Type B pancreatic cell (in vitro differentiated cells): ENCODE measurements at regions not wholly inside any gene's neighbourhood (a gene's known extent, or its start where the extent isn't known, plus 50 kb on each side); places are given as distances from the start of the nearest gene placed in this dataset.
"Not testable (repeated sequence)": the region's sequence is repeated elsewhere in the genome, so short reads cannot be mapped to it uniquely, and the experiment has no call there.

Experiments
- DNase-seq: peaks from one replicate; pipeline ENCODE4 v3.0.0; 2021; ENCODE audit warnings: mixed read lengths; ENCODE audit not compliant: unreplicated experiment; ENCODE audit errors: extremely low spot score
- H3K27ac Mint-ChIP-seq: 2 replicates; pipeline ENCODE4 v1.8.0; 2021; ENCODE audit warnings: mild to moderate bottlenecking, mixed read lengths
- H3K27me3 Mint-ChIP-seq: 2 replicates; pipeline ENCODE4 v1.8.0; 2021; ENCODE audit warnings: mixed read lengths
- H3K36me3 Mint-ChIP-seq: 2 replicates; pipeline ENCODE4 v1.8.0; 2021; ENCODE audit warnings: mixed read lengths
- H3K4me1 Mint-ChIP-seq: one replicate; pipeline ENCODE4 v1.8.0; 2021; ENCODE audit warnings: mixed read lengths; ENCODE audit not compliant: unreplicated experiment
- H3K4me3 Mint-ChIP-seq: 2 replicates; pipeline ENCODE4 v1.8.0; 2021; ENCODE audit warnings: mild to moderate bottlenecking, mixed read lengths
- H3K9me3 Mint-ChIP-seq: 2 replicates; pipeline ENCODE4 v1.8.0; 2021; ENCODE audit warnings: mixed read lengths

GRCh38 chr1:234817313-234818039, 207.5 kb upstream of the IRF2BP2 start:
- H3K27me3 Mint-ChIP-seq, H3K9me3 Mint-ChIP-seq, DNase-seq, H3K36me3 Mint-ChIP-seq: not testable (repeated sequence)
- Mint-ChIP-seq H3K4me3 (peak overlapping the region; percentile 35), H3K27ac (peak overlapping the region; percentile 86), H3K4me1 (peaks cover 10% of the 10 kb centered on the region)

GRCh38 chr1:234816864-234817263, 206.9 kb upstream of the IRF2BP2 start:
- not testable (repeated sequence) for H3K36me3 Mint-ChIP-seq, DNase-seq, H3K27me3 Mint-ChIP-seq, H3K9me3 Mint-ChIP-seq
- Mint-ChIP-seq H3K4me1 (peaks cover 10% of the 10 kb centered on the region), H3K27ac (peak overlapping the region; percentile 86), H3K4me3 (peak overlapping the region; percentile 34)

GRCh38 chr1:234816186-234816851, 206.3 kb upstream of the IRF2BP2 start:
- not testable (repeated sequence) for H3K27ac Mint-ChIP-seq, H3K4me3 Mint-ChIP-seq, H3K36me3 Mint-ChIP-seq, DNase-seq, H3K9me3 Mint-ChIP-seq, H3K27me3 Mint-ChIP-seq
- H3K4me1 Mint-ChIP-seq = peaks cover 10% of the 10 kb centered on the region

GRCh38 chr1:234815295-234815815, 205.4 kb upstream of the IRF2BP2 start:
- not testable (repeated sequence) for H3K9me3 Mint-ChIP-seq, H3K27me3 Mint-ChIP-seq, DNase-seq, H3K36me3 Mint-ChIP-seq, H3K27ac Mint-ChIP-seq, H3K4me3 Mint-ChIP-seq
- H3K4me1 Mint-ChIP-seq = peaks cover 10% of the 10 kb centered on the region

GRCh38 chr1:234814235-234814634, 204.3 kb upstream of the IRF2BP2 start:
- not testable (repeated sequence) for H3K36me3 Mint-ChIP-seq, H3K9me3 Mint-ChIP-seq, H3K27me3 Mint-ChIP-seq, H3K4me3 Mint-ChIP-seq, H3K27ac Mint-ChIP-seq, DNase-seq
- peaks cover 10% of the 10 kb centered on the region for H3K4me1 Mint-ChIP-seq

GRCh38 chr1:234811824-234812223, 201.8 kb upstream of the IRF2BP2 start:
- H3K9me3 Mint-ChIP-seq, DNase-seq, H3K36me3 Mint-ChIP-seq, H3K4me1 Mint-ChIP-seq, H3K27me3 Mint-ChIP-seq, H3K4me3 Mint-ChIP-seq, H3K27ac Mint-ChIP-seq: not testable (repeated sequence)

GRCh38 chr1:234810726-234811125, 200.7 kb upstream of the IRF2BP2 start:
- H3K27me3 Mint-ChIP-seq, H3K4me1 Mint-ChIP-seq, H3K9me3 Mint-ChIP-seq, H3K36me3 Mint-ChIP-seq, DNase-seq, H3K4me3 Mint-ChIP-seq, H3K27ac Mint-ChIP-seq: not testable (repeated sequence)

GRCh38 chr1:234809854-234810245, 199.9 kb upstream of the IRF2BP2 start:
- not testable (repeated sequence) for H3K27me3 Mint-ChIP-seq, H3K4me1 Mint-ChIP-seq, DNase-seq, H3K36me3 Mint-ChIP-seq, H3K9me3 Mint-ChIP-seq, H3K27ac Mint-ChIP-seq, H3K4me3 Mint-ChIP-seq

GRCh38 chr1:234808943-234809853, 199.2 kb upstream of the IRF2BP2 start:
- not testable (repeated sequence) for H3K9me3 Mint-ChIP-seq, H3K27me3 Mint-ChIP-seq, H3K36me3 Mint-ChIP-seq, DNase-seq, H3K27ac Mint-ChIP-seq, H3K4me3 Mint-ChIP-seq, H3K4me1 Mint-ChIP-seq

- not testable (repeated sequence) for H3K27ac Mint-ChIP-seq, H3K4me1 Mint-ChIP-seq, H3K36me3 Mint-ChIP-seq, H3K9me3 Mint-ChIP-seq, H3K27me3 Mint-ChIP-seq, DNase-seq, H3K4me3 Mint-ChIP-seq
These were observed 198.5 kb upstream of the IRF2BP2 start for GRCh38 chr1:234808459-234808858.

GRCh38 chr1:234807705-234808104, 197.7 kb upstream of the IRF2BP2 start:
- H3K9me3 Mint-ChIP-seq, H3K4me1 Mint-ChIP-seq, H3K27me3 Mint-ChIP-seq, H3K36me3 Mint-ChIP-seq, H3K27ac Mint-ChIP-seq, H3K4me3 Mint-ChIP-seq, DNase-seq: not testable (repeated sequence)

- not testable (repeated sequence) for H3K27me3 Mint-ChIP-seq, H3K4me1 Mint-ChIP-seq
These were observed 192.6 kb upstream of the IRF2BP2 start for GRCh38 chr1:234802586-234802985.

GRCh38 chr1:234801636-234802035, 191.7 kb upstream of the IRF2BP2 start:
- H3K4me3 Mint-ChIP-seq, H3K9me3 Mint-ChIP-seq, H3K27me3 Mint-ChIP-seq, DNase-seq, H3K4me1 Mint-ChIP-seq, H3K36me3 Mint-ChIP-seq, H3K27ac Mint-ChIP-seq: not testable (repeated sequence)

More at GRCh38 chr1:234802586-234802985, 192.6 kb upstream of the IRF2BP2 start:
- not testable (repeated sequence) for DNase-seq, H3K4me3 Mint-ChIP-seq, H3K36me3 Mint-ChIP-seq, H3K27ac Mint-ChIP-seq, H3K9me3 Mint-ChIP-seq
